Retinal pigment epithelial cell (primary cell): ENCODE measurements at regions not wholly inside any gene's neighbourhood (a gene's known extent, or its start where the extent isn't known, plus 50 kb on each side); places are given as distances from the start of the nearest gene placed in this dataset.

ENCODE experiments used
- DNase-seq: peaks from one replicate; pipeline ENCODE4 v3.0.0-alpha.2; 2010; ENCODE audit warnings: low read depth
- H3K4me3 ChIP-seq: 2 replicates; pipeline ENCODE4 v1.5.1; 2011; ENCODE audit warnings: mild to moderate bottlenecking, low read length, control low read depth, moderate library complexity
- CTCF ChIP-seq: conservative IDR thresholded peaks from 2 replicates; pipeline ENCODE4 v1.5.1; 2011; ENCODE audit warnings: low read depth, low read length, control low read depth, inconsistent platforms

- no peak overlapping the region for H3K4me3 ChIP-seq
- DNase-seq, result no peak
- TF ChIP-seq CTCF, result no peak
Observed at GRCh38 chr21:35705888-35706287, 354.4 kb downstream of the SETD4 start.

GRCh38 chr21:35705237-35705887 lies 355.0 kb downstream of the SETD4 start:
- DNase-seq, result no peak
- TF ChIP-seq CTCF, result no peak
- H3K4me3 ChIP-seq, result no peak overlapping the region

- DNase-seq, result no peak
- no peak overlapping the region for H3K4me3 ChIP-seq
- no peak for TF ChIP-seq CTCF
Observed at GRCh38 chr21:35703704-35704103, 356.6 kb downstream of the SETD4 start.

GRCh38 chr21:35699361-35699760 lies 361.0 kb downstream of the SETD4 start:
- no peak overlapping the region for H3K4me3 ChIP-seq
- no peak for DNase-seq
- TF ChIP-seq CTCF, result no peak

GRCh38 chr21:35697321-35697808 lies 363.0 kb downstream of the SETD4 start:
- DNase-seq, result peak; percentile 27
- no peak for TF ChIP-seq CTCF
- no peak overlapping the region for H3K4me3 ChIP-seq

GRCh38 chr21:35696644-35697043 lies 363.7 kb downstream of the SETD4 start:
- no peak overlapping the region for H3K4me3 ChIP-seq
- no peak for DNase-seq
- peak; percentile 23 for TF ChIP-seq CTCF

GRCh38 chr21:35692311-35692710 lies 368.0 kb downstream of the SETD4 start:
- no peak for DNase-seq
- no peak for TF ChIP-seq CTCF
- H3K4me3 ChIP-seq, result no peak overlapping the region
